IPS DF 4.7 (cell line): ENCODE measurements at regions not wholly inside any gene's neighbourhood (a gene's known extent, or its start where the extent isn't known, plus 50 kb on each side); places are given as distances from the start of the nearest gene placed in this dataset.
"Not testable (repeated sequence)": the region's sequence is repeated elsewhere in the genome, so short reads cannot be mapped to it uniquely, and the experiment has no call there.

Experiments used
- DNase-seq: peaks from one replicate; pipeline ENCODE4 v3.0.0-alpha.2; 2013; ENCODE audit warnings: low spot score; ENCODE audit errors: extremely low read depth

- not testable (repeated sequence) for DNase-seq
These were observed 878.0 kb upstream of the SOX11 start for GRCh38 chr2:4814137-4814536.

GRCh38 chr2:4827836-4828235 is 864.3 kb upstream of the SOX11 start:
- DNase-seq: no peak

- DNase-seq: no peak
These were observed 863.4 kb upstream of the SOX11 start for GRCh38 chr2:4828682-4829374.

GRCh38 chr2:4831751-4832150 is 860.4 kb upstream of the SOX11 start:
- DNase-seq: no peak

GRCh38 chr2:4832642-4833041 is 859.5 kb upstream of the SOX11 start:
- no peak for DNase-seq

GRCh38 chr2:4838626-4839025 is 853.6 kb upstream of the SOX11 start:
- DNase-seq: no peak

- no peak for DNase-seq
These were observed 851.4 kb upstream of the SOX11 start for GRCh38 chr2:4840791-4841190.

- no peak for DNase-seq
These were observed 847.3 kb upstream of the SOX11 start for GRCh38 chr2:4844881-4845280.

GRCh38 chr2:4862031-4862430 is 830.2 kb upstream of the SOX11 start:
- no peak for DNase-seq

- DNase-seq: no peak
These were observed 826.0 kb upstream of the SOX11 start for GRCh38 chr2:4866198-4866597.

- DNase-seq: no peak
These were observed 823.7 kb upstream of the SOX11 start for GRCh38 chr2:4868466-4868865.

GRCh38 chr2:4869154-4869553 is 823.0 kb upstream of the SOX11 start:
- no peak for DNase-seq

- no peak for DNase-seq
These were observed 818.8 kb upstream of the SOX11 start for GRCh38 chr2:4873364-4873763.

- no peak for DNase-seq
These were observed 818.1 kb upstream of the SOX11 start for GRCh38 chr2:4873876-4874593.

GRCh38 chr2:4882421-4882820 is 809.8 kb upstream of the SOX11 start:
- no peak for DNase-seq

GRCh38 chr2:4882941-4883340 is 809.2 kb upstream of the SOX11 start:
- no peak for DNase-seq

GRCh38 chr2:4883375-4883774 is 808.8 kb upstream of the SOX11 start:
- DNase-seq: no peak

GRCh38 chr2:4884117-4884571 is 808.0 kb upstream of the SOX11 start:
- DNase-seq: no peak

GRCh38 chr2:4891394-4891793 is 800.8 kb upstream of the SOX11 start:
- DNase-seq: no peak

GRCh38 chr2:4895371-4895770 is 796.8 kb upstream of the SOX11 start:
- no peak for DNase-seq

- DNase-seq: no peak
These were observed 793.5 kb upstream of the SOX11 start for GRCh38 chr2:4898706-4899105.

GRCh38 chr2:4900242-4900641 is 791.9 kb upstream of the SOX11 start:
- DNase-seq: no peak
